ENCODE measurements at regions not wholly inside any gene's neighbourhood (a gene's known extent, or its start where the extent isn't known, plus 50 kb on each side); places are given as distances from the start of the nearest gene placed in this dataset.

DNA sequence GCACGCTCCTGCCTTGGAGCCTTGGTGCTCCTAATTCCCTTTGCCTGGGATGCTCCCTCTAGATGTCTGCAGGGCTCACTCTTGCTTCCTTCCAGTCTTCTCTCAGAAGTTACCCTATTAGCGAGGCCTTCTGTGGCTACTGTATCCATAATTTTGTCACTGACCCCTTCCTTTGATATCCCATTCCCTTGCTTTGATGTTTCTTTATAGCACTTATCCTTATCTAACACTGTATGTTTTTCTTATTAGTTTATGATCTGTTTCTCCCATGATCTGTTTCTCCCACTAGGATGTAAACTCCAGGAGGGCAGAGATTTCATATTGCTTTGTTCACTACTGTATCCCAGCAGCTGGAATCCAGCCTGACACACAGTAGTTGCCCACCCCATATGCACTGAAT lies 263.4 kb downstream of the FOXD2 start:
- Mint-ChIP-seq H3K4me3 (no peak overlapping the region; the same call in 2 of the 3 replicates), H3K27me3 (ENCODE audit: insufficient read depth, low read depth, poor library complexity) (peaks cover 7% of the 10 kb centered on the region), H3K4me1 (peaks cover 4% of the 10 kb centered on the region), H3K27ac (no peak overlapping the region), H3K36me3 (ENCODE audit: low read depth) (no peaks in the 10 kb centered on the region), H3K9me3 (no peaks in the 10 kb centered on the region)
- H3K4me1 ChIP-seq (ENCODE audit: insufficient read depth), result no peaks in the 10 kb centered on the region
- no peaks in the 10 kb centered on the region for H3K36me3 ChIP-seq (ENCODE audit: insufficient read depth)
- no peak overlapping the region for H2AFZ ChIP-seq
- ATAC-seq, result no peak
- H3K9me2 ChIP-seq (ENCODE audit: insufficient read depth), result no peaks in the 10 kb centered on the region
- H3K4me3 ChIP-seq, result no peak overlapping the region
- no peaks in the 10 kb centered on the region for H3F3A ChIP-seq (replicated peaks; ENCODE audit: low read depth)
- TF ChIP-seq STAT1 (IDR thresholded peaks at IDR 0.05; ENCODE audit: unreplicated experiment), result no peak
- TF ChIP-seq ETS1 (IDR thresholded peaks at IDR 0.05), result no peak
- TF ChIP-seq, protein P1, sequence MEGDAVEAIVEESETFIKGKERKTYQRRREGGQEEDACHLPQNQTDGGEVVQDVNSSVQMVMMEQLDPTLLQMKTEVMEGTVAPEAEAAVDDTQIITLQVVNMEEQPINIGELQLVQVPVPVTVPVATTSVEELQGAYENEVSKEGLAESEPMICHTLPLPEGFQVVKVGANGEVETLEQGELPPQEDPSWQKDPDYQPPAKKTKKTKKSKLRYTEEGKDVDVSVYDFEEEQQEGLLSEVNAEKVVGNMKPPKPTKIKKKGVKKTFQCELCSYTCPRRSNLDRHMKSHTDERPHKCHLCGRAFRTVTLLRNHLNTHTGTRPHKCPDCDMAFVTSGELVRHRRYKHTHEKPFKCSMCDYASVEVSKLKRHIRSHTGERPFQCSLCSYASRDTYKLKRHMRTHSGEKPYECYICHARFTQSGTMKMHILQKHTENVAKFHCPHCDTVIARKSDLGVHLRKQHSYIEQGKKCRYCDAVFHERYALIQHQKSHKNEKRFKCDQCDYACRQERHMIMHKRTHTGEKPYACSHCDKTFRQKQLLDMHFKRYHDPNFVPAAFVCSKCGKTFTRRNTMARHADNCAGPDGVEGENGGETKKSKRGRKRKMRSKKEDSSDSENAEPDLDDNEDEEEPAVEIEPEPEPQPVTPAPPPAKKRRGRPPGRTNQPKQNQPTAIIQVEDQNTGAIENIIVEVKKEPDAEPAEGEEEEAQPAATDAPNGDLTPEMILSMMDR (conservative IDR thresholded peaks at IDR 0.05; ENCODE audit: low read depth in 2 of 2), result no peak
- TF ChIP-seq, protein P2, sequence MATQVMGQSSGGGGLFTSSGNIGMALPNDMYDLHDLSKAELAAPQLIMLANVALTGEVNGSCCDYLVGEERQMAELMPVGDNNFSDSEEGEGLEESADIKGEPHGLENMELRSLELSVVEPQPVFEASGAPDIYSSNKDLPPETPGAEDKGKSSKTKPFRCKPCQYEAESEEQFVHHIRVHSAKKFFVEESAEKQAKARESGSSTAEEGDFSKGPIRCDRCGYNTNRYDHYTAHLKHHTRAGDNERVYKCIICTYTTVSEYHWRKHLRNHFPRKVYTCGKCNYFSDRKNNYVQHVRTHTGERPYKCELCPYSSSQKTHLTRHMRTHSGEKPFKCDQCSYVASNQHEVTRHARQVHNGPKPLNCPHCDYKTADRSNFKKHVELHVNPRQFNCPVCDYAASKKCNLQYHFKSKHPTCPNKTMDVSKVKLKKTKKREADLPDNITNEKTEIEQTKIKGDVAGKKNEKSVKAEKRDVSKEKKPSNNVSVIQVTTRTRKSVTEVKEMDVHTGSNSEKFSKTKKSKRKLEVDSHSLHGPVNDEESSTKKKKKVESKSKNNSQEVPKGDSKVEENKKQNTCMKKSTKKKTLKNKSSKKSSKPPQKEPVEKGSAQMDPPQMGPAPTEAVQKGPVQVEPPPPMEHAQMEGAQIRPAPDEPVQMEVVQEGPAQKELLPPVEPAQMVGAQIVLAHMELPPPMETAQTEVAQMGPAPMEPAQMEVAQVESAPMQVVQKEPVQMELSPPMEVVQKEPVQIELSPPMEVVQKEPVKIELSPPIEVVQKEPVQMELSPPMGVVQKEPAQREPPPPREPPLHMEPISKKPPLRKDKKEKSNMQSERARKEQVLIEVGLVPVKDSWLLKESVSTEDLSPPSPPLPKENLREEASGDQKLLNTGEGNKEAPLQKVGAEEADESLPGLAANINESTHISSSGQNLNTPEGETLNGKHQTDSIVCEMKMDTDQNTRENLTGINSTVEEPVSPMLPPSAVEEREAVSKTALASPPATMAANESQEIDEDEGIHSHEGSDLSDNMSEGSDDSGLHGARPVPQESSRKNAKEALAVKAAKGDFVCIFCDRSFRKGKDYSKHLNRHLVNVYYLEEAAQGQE (IDR thresholded peaks at IDR 0.05; ENCODE audit: unreplicated experiment), result no peak
- no peak for TF ChIP-seq NANOG (IDR thresholded peaks at IDR 0.05; ENCODE audit: borderline replicate concordance)
- TF ChIP-seq JUNB (IDR thresholded peaks at IDR 0.05; ENCODE audit: unreplicated experiment), result no peak
- TF ChIP-seq, protein P3, sequence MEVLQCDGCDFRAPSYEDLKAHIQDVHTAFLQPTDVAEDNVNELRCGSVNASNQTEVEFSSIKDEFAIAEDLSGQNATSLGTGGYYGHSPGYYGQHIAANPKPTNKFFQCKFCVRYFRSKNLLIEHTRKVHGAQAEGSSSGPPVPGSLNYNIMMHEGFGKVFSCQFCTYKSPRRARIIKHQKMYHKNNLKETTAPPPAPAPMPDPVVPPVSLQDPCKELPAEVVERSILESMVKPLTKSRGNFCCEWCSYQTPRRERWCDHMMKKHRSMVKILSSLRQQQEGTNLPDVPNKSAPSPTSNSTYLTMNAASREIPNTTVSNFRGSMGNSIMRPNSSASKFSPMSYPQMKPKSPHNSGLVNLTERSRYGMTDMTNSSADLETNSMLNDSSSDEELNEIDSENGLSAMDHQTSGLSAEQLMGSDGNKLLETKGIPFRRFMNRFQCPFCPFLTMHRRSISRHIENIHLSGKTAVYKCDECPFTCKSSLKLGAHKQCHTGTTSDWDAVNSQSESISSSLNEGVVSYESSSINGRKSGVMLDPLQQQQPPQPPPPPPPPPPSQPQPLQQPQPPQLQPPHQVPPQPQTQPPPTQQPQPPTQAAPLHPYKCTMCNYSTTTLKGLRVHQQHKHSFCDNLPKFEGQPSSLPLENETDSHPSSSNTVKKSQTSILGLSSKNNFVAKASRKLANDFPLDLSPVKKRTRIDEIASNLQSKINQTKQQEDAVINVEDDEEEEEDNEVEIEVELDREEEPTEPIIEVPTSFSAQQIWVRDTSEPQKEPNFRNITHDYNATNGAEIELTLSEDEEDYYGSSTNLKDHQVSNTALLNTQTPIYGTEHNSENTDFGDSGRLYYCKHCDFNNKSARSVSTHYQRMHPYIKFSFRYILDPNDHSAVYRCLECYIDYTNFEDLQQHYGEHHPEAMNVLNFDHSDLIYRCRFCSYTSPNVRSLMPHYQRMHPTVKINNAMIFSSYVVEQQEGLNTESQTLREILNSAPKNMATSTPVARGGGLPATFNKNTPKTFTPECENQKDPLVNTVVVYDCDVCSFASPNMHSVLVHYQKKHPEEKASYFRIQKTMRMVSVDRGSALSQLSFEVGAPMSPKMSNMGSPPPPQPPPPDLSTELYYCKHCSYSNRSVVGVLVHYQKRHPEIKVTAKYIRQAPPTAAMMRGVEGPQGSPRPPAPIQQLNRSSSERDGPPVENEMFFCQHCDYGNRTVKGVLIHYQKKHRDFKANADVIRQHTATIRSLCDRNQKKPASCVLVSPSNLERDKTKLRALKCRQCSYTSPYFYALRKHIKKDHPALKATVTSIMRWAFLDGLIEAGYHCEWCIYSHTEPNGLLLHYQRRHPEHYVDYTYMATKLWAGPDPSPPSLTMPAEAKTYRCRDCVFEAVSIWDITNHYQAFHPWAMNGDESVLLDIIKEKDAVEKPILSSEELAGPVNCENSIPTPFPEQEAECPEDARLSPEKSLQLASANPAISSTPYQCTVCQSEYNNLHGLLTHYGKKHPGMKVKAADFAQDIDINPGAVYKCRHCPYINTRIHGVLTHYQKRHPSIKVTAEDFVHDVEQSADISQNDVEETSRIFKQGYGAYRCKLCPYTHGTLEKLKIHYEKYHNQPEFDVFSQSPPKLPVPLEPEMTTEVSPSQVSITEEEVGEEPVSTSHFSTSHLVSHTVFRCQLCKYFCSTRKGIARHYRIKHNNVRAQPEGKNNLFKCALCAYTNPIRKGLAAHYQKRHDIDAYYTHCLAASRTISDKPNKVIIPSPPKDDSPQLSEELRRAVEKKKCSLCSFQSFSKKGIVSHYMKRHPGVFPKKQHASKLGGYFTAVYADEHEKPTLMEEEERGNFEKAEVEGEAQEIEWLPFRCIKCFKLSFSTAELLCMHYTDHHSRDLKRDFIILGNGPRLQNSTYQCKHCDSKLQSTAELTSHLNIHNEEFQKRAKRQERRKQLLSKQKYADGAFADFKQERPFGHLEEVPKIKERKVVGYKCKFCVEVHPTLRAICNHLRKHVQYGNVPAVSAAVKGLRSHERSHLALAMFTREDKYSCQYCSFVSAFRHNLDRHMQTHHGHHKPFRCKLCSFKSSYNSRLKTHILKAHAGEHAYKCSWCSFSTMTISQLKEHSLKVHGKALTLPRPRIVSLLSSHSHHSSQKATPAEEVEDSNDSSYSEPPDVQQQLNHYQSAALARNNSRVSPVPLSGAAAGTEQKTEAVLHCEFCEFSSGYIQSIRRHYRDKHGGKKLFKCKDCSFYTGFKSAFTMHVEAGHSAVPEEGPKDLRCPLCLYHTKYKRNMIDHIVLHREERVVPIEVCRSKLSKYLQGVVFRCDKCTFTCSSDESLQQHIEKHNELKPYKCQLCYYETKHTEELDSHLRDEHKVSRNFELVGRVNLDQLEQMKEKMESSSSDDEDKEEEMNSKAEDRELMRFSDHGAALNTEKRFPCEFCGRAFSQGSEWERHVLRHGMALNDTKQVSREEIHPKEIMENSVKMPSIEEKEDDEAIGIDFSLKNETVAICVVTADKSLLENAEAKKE (CRISPR knock-in tag; IDR thresholded peaks at IDR 0.05), result no peak
- TF ChIP-seq EZH2 (IDR thresholded peaks at IDR 0.05; ENCODE audit: low read depth, unreplicated experiment), result no peak
- TF ChIP-seq CREB1 (CRISPR knock-in tag; IDR thresholded peaks at IDR 0.05; ENCODE audit: low read depth), result no peak
- TF ChIP-seq ZNF114 (CRISPR knock-in tag; IDR thresholded peaks at IDR 0.05), result no peak
- TF ChIP-seq ZNF331 (CRISPR knock-in tag; IDR thresholded peaks at IDR 0.05; ENCODE audit: low read depth), result no peak
- TF ChIP-seq POLR2AphosphoS5 (IDR thresholded peaks at IDR 0.05; ENCODE audit: low read depth), result no peak
- TF ChIP-seq EZH2phosphoT487 (IDR thresholded peaks at IDR 0.05; ENCODE audit: unreplicated experiment), result no peak
- 0 out of 2 replicates have a peak, but pooled peaks cover 4% of the 10 kb centered on the region for H4K20me1 ChIP-seq (replicated peaks; ENCODE audit: insufficient read depth)
- no peak overlapping the region for H3K4me2 ChIP-seq
- no peaks in the 10 kb centered on the region for H3K79me2 ChIP-seq (replicated peaks; ENCODE audit: insufficient read depth)
- peaks cover 19% of the 10 kb centered on the region for H3K27me3 ChIP-seq (ENCODE audit: insufficient read depth)
- no peak for DNase-seq (ENCODE audit: low spot score)
- no peak overlapping the region for H3K27ac ChIP-seq (ENCODE audit: low read depth)
